ENCODE measurements at regions not wholly inside any gene's neighbourhood (a gene's known extent, or its start where the extent isn't known, plus 50 kb on each side); places are given as distances from the start of the nearest gene placed in this dataset.

DNA sequence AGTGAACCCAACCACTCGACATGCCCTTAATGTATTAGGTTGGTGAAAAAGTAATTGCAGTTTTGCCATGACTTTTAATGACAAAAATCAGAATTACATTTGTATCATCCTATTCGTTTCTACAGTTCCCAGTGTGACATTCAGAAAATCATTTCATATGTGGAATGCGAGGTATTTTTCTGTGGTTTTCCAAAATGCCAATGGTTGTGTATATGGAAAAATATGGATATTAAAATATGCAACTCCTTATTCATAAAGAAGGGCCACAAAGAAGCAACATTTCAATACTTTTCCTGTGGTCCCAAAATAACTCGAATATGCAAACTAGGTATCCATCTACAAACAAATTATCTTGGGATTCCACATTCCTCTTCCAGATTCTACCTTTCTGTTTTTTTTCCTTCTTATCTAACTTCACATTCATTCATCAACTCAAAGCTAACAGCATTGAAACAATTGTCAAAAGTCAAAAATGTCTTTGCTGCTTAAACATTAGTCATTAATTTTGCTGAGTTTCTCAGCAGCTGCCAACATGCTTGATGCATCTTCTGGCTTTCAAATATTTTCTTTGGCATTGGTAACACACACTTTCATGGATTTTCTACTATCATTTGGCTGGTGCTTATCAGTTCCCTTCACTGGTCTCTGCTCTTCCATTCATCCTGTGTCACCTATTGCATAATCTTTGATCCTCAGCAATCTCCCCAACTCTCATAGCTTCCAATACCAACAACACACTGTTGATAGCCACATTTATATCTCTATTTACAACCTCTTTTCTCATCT is 1445.4 kb downstream of the EFNB2 start:
- Histone ChIP-seq H3K36me3 (no peaks in the 10 kb centered on the region), H3K27me3 (no peaks in the 10 kb centered on the region), H3K4me1 (no peaks in the 10 kb centered on the region), H3K4me3 (no peak overlapping the region), H3K9me3 (no peaks in the 10 kb centered on the region), H3K27ac (no peak overlapping the region)
- no peak for DNase-seq (ENCODE audit: low spot score in 2 of 2)
- TF ChIP-seq, protein P1, sequence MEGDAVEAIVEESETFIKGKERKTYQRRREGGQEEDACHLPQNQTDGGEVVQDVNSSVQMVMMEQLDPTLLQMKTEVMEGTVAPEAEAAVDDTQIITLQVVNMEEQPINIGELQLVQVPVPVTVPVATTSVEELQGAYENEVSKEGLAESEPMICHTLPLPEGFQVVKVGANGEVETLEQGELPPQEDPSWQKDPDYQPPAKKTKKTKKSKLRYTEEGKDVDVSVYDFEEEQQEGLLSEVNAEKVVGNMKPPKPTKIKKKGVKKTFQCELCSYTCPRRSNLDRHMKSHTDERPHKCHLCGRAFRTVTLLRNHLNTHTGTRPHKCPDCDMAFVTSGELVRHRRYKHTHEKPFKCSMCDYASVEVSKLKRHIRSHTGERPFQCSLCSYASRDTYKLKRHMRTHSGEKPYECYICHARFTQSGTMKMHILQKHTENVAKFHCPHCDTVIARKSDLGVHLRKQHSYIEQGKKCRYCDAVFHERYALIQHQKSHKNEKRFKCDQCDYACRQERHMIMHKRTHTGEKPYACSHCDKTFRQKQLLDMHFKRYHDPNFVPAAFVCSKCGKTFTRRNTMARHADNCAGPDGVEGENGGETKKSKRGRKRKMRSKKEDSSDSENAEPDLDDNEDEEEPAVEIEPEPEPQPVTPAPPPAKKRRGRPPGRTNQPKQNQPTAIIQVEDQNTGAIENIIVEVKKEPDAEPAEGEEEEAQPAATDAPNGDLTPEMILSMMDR (IDR thresholded peaks at IDR 0.05) = no peak
- intact Hi-C loops (cut with DNase I) = no loop called here

DNA sequence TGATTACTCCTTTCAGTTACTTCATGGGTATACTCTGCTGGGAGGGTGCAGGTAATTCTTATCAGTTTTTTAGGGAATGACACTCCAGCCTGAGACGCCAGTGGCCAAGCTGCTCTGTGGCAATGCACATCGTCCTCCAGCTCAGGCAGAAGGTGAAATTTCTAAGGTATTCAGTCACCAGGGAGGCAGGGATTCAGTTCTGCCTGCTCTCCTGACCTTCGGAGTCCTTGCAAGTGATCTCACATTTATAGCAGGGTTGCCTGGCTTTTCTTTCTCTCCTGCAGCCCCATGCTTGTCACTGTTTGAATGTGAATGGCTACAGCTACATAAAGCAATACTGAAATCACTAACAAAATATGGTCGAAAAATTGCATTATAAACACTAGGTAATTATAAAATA is 1447.5 kb downstream of the EFNB2 start:
- no peaks in the 10 kb centered on the region for H3K27me3 ChIP-seq
- H3K9me3 ChIP-seq = no peaks in the 10 kb centered on the region
- intact Hi-C loops (cut with DNase I) = no loop called here
- H3K36me3 ChIP-seq = no peaks in the 10 kb centered on the region
- H3K27ac ChIP-seq = no peak overlapping the region
- no peak overlapping the region for H3K4me3 ChIP-seq
- no peaks in the 10 kb centered on the region for H3K4me1 ChIP-seq
- no peak for DNase-seq (ENCODE audit: low spot score in 2 of 2)
- TF ChIP-seq, protein P1 (IDR thresholded peaks at IDR 0.05) = no peak

DNA sequence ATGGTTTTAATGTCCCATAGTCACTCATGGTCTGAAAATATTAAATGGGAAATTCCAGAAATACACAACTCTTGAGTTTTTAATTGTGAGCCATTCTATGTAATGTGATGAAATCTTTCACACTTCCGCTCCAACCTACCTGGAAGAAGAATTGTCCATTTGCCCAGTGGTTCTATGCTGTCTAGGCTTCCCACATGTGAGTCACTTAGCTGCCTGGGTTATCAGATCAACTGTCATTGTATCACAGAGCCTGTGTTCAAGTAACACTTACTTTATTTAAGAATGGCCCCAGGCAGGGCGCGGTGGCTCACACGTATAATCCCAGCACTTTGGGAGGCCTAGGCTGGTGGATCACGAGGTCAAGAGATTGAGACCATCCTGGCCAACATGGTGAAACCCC is 1450.5 kb downstream of the EFNB2 start:
- Histone ChIP-seq H3K9me3 (no peaks in the 10 kb centered on the region), H3K36me3 (no peaks in the 10 kb centered on the region), H3K27me3 (no peaks in the 10 kb centered on the region), H3K27ac (no peak overlapping the region), H3K4me1 (no peaks in the 10 kb centered on the region), H3K4me3 (no peak overlapping the region)
- intact Hi-C loops (cut with DNase I) = no loop called here
- no peak for DNase-seq (ENCODE audit: low spot score in 2 of 2)
- TF ChIP-seq, protein P1 (IDR thresholded peaks at IDR 0.05) = no peak

DNA sequence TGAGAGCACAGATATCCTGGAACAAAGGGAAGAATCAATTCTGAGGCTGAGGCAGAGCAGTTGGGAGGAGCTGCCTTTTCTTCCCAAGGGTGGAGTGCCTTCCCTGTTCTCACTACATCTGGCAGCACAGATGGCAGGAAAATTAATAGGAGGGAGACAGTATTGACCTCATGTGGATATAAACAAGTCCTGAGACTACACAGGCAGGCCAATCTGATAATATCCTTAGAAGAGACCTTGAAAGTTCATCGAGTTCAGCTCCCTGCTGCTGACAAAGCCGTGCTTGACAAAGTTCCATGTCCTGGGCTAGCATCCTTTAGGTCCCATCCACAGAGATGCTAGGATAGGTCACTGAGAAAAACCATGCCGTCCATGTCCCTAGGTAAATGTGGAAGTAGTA is 1451.5 kb downstream of the EFNB2 start:
- TF ChIP-seq, protein P1 (IDR thresholded peaks at IDR 0.05) = no peak
- Histone ChIP-seq H3K27ac (no peak overlapping the region), H3K9me3 (no peaks in the 10 kb centered on the region), H3K27me3 (no peaks in the 10 kb centered on the region), H3K36me3 (no peaks in the 10 kb centered on the region), H3K4me3 (no peak overlapping the region), H3K4me1 (no peaks in the 10 kb centered on the region)
- DNase-seq (ENCODE audit: low spot score in 2 of 2) = no peak
- intact Hi-C loops (cut with DNase I) = no loop called here

DNA sequence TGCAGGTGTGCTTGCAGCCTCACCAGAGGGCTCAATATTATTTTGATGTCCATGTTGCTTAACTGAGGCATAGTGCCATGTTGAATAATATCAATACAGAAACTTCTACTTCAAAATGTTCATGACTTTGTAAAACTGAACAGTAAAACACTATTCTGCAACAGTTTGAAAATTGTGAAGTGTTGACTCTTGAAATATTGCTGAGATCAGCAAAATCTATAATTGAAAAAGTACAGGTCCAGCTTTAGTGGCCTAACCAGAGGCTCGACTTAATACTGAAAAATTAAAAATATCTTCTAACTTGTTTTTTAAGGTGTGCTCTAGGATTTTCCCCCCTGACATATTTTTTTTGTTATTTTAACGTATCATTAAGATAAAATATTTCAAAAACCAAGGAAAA is 1460.7 kb downstream of the EFNB2 start:
- TF ChIP-seq, protein P1 (IDR thresholded peaks at IDR 0.05) = no peak
- no peaks in the 10 kb centered on the region for H3K27me3 ChIP-seq
- no peak for DNase-seq (ENCODE audit: low spot score in 2 of 2)
- H3K36me3 ChIP-seq = no peaks in the 10 kb centered on the region
- intact Hi-C loops (cut with DNase I) = no loop called here
- H3K27ac ChIP-seq = no peak overlapping the region
- no peaks in the 10 kb centered on the region for H3K4me1 ChIP-seq
- H3K9me3 ChIP-seq = no peaks in the 10 kb centered on the region
- H3K4me3 ChIP-seq = no peak overlapping the region

DNA sequence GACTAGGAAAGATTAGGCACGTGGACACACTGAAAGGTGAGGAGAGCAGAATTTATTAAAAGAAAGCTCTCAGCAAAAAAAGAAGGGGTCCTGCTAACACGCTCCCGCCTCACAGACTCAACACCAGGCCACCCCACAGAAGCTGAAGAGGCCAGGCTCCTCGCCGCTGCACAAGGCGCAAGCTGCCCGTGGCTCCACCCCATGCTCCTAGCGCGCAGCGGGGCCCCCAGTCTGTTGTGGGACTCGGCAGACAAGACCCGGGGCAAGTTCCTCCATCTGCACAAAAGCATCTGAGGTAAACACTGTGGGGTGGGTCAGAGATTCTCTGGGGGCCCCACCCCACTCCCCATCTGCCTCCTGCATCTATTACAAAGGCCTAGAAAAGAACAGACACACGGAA is 1462.4 kb downstream of the EFNB2 start:
- TF ChIP-seq, protein P1 (IDR thresholded peaks at IDR 0.05) = no peak
- no peak for DNase-seq (ENCODE audit: low spot score in 2 of 2)
- no peak overlapping the region for H3K4me3 ChIP-seq
- intact Hi-C loops (cut with DNase I) = no loop called here
- no peaks in the 10 kb centered on the region for H3K27me3 ChIP-seq
- no peaks in the 10 kb centered on the region for H3K4me1 ChIP-seq
- H3K9me3 ChIP-seq = no peaks in the 10 kb centered on the region
- no peaks in the 10 kb centered on the region for H3K36me3 ChIP-seq
- no peak overlapping the region for H3K27ac ChIP-seq

All from ascending aorta (tissue), 2 donors.